22Rv1 (cell line): ENCODE measurements at regions not wholly inside any gene's neighbourhood (a gene's known extent, or its start where the extent isn't known, plus 50 kb on each side); places are given as distances from the start of the nearest gene placed in this dataset.

Experiments
- CTCF ChIP-seq: fragments of 450-650 bp; IDR thresholded peaks from 2 replicates; pipeline ENCODE4 v1.5.1; 2017; ENCODE audit warnings: mild to moderate bottlenecking
- ZFX ChIP-seq: fragments of 450-650 bp; IDR thresholded peaks from 2 replicates; pipeline ENCODE4 v1.6.1; 2017; ENCODE audit warnings: antibody characterized with exemption, borderline replicate concordance

GRCh38 chr14:21923820-21924219 lies 250.2 kb upstream of the OR4E1 start:
- no peak for TF ChIP-seq CTCF
- TF ChIP-seq ZFX = no peak
